Liver (tissue), 3 donors: ENCODE measurements at regions not wholly inside any gene's neighbourhood (a gene's known extent, or its start where the extent isn't known, plus 50 kb on each side); places are given as distances from the start of the nearest gene placed in this dataset.

ENCODE experiments used
- EGR1 ChIP-seq, 2 donors: IDR thresholded peaks; 2 replicates each; pipeline ENCODE4 v1.6.1; 2016 to 2018; ENCODE audit warnings: antibody characterized with exemption in 2 of 2, low read depth in 2 of 2
- HNF4A ChIP-seq, 2 donors: conservative IDR thresholded peaks; 2 replicates each; pipeline ENCODE4 v1.6.1; 2016; ENCODE audit warnings: antibody characterized with exemption in 2 of 2, mild to moderate bottlenecking in 2 of 2
- NR2F2 ChIP-seq: IDR thresholded peaks from 2 replicates; pipeline ENCODE4 v1.6.1; 2016; ENCODE audit warnings: antibody characterized with exemption
- RAD21 ChIP-seq, 2 donors: IDR thresholded peaks; 2 replicates each; pipeline ENCODE4 v1.6.1; 2016; ENCODE audit warnings: antibody characterized with exemption in 2 of 2, mild to moderate bottlenecking in 2 of 2
- ZBTB33 ChIP-seq: IDR thresholded peaks from 2 replicates; pipeline ENCODE4 v1.6.1; 2016; ENCODE audit warnings: antibody characterized with exemption
- TF ChIP-seq, protein P1 (sequence below): fragments of 150-350 bp; IDR thresholded peaks from 2 replicates; pipeline ENCODE4 v1.5.1; 2017; ENCODE audit warnings: improper control_type of control experiment, low read depth, low read length; ENCODE audit not compliant: missing input control
- TF ChIP-seq, protein P2 (sequence below): IDR thresholded peaks from 2 replicates; pipeline ENCODE4 v1.6.1; 2016; ENCODE audit warnings: antibody characterized with exemption
- TF ChIP-seq, protein P3 (sequence below): IDR thresholded peaks from 2 replicates; pipeline ENCODE4 v1.6.1; 2016; ENCODE audit warnings: antibody characterized with exemption, mild to moderate bottlenecking
- TF ChIP-seq, protein P4 (sequence below): IDR thresholded peaks from 2 replicates; pipeline ENCODE4 v1.6.1; 2016; ENCODE audit warnings: antibody characterized with exemption
- donor health status: healthy.
- donor health status: healthy.

DNA sequence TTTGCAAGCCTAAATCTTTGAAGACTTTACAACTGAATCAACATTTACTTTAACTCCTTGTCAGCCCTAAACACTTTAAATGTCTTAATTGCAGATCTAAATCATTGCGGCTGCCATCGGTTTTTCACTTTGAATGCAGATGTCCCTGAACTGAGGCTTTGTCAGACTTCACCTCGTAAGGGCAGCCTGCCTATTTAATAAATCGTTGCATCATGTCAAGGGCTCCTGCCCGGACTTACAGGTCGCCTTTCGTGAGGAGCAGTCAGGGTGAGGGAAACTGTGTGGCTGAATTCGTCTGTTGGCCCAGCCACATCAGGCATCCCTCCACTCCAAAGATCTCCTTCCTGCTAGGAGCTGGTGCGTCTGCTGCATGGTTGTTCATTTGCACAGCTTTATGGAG is 368.2 kb upstream of the NPVF start:
- TF ChIP-seq, protein P1, sequence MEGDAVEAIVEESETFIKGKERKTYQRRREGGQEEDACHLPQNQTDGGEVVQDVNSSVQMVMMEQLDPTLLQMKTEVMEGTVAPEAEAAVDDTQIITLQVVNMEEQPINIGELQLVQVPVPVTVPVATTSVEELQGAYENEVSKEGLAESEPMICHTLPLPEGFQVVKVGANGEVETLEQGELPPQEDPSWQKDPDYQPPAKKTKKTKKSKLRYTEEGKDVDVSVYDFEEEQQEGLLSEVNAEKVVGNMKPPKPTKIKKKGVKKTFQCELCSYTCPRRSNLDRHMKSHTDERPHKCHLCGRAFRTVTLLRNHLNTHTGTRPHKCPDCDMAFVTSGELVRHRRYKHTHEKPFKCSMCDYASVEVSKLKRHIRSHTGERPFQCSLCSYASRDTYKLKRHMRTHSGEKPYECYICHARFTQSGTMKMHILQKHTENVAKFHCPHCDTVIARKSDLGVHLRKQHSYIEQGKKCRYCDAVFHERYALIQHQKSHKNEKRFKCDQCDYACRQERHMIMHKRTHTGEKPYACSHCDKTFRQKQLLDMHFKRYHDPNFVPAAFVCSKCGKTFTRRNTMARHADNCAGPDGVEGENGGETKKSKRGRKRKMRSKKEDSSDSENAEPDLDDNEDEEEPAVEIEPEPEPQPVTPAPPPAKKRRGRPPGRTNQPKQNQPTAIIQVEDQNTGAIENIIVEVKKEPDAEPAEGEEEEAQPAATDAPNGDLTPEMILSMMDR: no peak
- TF ChIP-seq HNF4A (conservative IDR thresholded peaks at IDR 0.05): peak in 1 of 2 donors; percentile 34
- TF ChIP-seq, protein P2, sequence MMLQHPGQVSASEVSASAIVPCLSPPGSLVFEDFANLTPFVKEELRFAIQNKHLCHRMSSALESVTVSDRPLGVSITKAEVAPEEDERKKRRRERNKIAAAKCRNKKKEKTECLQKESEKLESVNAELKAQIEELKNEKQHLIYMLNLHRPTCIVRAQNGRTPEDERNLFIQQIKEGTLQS: no peak
- TF ChIP-seq RAD21 (IDR thresholded peaks at IDR 0.05): no peak
- no peak for TF ChIP-seq ZBTB33
- TF ChIP-seq EGR1 (IDR thresholded peaks at IDR 0.05; ENCODE audit: low read depth in 2 of 2): no peak
- no peak for TF ChIP-seq NR2F2
- TF ChIP-seq, protein P3, sequence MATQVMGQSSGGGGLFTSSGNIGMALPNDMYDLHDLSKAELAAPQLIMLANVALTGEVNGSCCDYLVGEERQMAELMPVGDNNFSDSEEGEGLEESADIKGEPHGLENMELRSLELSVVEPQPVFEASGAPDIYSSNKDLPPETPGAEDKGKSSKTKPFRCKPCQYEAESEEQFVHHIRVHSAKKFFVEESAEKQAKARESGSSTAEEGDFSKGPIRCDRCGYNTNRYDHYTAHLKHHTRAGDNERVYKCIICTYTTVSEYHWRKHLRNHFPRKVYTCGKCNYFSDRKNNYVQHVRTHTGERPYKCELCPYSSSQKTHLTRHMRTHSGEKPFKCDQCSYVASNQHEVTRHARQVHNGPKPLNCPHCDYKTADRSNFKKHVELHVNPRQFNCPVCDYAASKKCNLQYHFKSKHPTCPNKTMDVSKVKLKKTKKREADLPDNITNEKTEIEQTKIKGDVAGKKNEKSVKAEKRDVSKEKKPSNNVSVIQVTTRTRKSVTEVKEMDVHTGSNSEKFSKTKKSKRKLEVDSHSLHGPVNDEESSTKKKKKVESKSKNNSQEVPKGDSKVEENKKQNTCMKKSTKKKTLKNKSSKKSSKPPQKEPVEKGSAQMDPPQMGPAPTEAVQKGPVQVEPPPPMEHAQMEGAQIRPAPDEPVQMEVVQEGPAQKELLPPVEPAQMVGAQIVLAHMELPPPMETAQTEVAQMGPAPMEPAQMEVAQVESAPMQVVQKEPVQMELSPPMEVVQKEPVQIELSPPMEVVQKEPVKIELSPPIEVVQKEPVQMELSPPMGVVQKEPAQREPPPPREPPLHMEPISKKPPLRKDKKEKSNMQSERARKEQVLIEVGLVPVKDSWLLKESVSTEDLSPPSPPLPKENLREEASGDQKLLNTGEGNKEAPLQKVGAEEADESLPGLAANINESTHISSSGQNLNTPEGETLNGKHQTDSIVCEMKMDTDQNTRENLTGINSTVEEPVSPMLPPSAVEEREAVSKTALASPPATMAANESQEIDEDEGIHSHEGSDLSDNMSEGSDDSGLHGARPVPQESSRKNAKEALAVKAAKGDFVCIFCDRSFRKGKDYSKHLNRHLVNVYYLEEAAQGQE: no peak
- TF ChIP-seq, protein P4, sequence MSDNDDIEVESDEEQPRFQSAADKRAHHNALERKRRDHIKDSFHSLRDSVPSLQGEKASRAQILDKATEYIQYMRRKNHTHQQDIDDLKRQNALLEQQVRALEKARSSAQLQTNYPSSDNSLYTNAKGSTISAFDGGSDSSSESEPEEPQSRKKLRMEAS: no peak
